ENCODE measurements at regions not wholly inside any gene's neighbourhood (a gene's known extent, or its start where the extent isn't known, plus 50 kb on each side); places are given as distances from the start of the nearest gene placed in this dataset.

- Mint-ChIP-seq H3K27me3 (ENCODE audit: insufficient read depth) (no peaks in the 10 kb centered on the region), H3K36me3 (ENCODE audit: low read depth) (peaks cover 7% of the 10 kb centered on the region; the same call in 1 of the 2 replicates), H3K27ac (no peak overlapping the region), H3K4me1 (ENCODE audit: low read depth) (peaks cover 8% of the 10 kb centered on the region; the same call in 1 of the 2 replicates), H3K4me3 (no peak overlapping the region), H3K9me3 (no peaks in the 10 kb centered on the region)
- TF ChIP-seq, protein P1, sequence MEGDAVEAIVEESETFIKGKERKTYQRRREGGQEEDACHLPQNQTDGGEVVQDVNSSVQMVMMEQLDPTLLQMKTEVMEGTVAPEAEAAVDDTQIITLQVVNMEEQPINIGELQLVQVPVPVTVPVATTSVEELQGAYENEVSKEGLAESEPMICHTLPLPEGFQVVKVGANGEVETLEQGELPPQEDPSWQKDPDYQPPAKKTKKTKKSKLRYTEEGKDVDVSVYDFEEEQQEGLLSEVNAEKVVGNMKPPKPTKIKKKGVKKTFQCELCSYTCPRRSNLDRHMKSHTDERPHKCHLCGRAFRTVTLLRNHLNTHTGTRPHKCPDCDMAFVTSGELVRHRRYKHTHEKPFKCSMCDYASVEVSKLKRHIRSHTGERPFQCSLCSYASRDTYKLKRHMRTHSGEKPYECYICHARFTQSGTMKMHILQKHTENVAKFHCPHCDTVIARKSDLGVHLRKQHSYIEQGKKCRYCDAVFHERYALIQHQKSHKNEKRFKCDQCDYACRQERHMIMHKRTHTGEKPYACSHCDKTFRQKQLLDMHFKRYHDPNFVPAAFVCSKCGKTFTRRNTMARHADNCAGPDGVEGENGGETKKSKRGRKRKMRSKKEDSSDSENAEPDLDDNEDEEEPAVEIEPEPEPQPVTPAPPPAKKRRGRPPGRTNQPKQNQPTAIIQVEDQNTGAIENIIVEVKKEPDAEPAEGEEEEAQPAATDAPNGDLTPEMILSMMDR (IDR thresholded peaks at IDR 0.05): no peak
- no peak for DNase-seq
These were observed 50.5 kb downstream of the PALM2AKAP2 start for GRCh38 chr9:109830545-109830944.

DNA sequence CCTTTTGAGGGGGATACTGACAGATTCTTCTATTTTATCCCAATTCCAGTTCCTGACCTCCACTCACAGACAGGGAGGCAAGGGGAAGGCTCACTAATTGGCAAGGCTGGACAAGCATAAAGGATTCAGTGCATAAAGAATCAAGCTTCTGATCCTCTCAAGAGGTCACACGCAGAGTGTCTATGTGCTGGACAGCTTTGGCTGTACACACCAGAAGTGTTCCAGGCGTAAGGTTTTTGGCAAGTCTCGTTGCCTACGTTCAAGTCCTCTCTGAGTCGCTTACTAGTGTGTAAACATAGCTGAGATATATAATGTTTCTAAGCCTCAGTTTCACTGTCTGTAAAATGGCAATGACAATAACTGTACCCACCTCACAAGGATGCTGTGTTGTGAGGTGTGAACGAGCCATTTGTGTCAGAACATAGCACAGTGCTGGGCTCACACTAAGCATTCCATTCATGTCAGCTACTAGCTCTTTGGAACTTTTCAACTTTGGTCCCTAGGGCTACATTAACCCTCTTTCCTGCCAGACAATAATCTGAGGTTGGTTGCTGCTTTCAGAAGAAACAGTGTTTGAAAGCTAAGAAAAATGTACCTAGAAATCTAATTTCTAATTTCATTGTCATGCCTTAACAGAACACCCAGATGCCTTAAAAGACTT is 52.1 kb downstream of the PALM2AKAP2 start:
- peaks cover 12% of the 10 kb centered on the region for H3K36me3 Mint-ChIP-seq (ENCODE audit: low read depth)
- no peak for DNase-seq
- H3K4me3 Mint-ChIP-seq: no peak overlapping the region
- H3K4me1 Mint-ChIP-seq (ENCODE audit: low read depth): peaks cover 8% of the 10 kb centered on the region; the same call in 1 of the 2 replicates
- no peaks in the 10 kb centered on the region for H3K9me3 Mint-ChIP-seq
- TF ChIP-seq, protein P1 (IDR thresholded peaks at IDR 0.05): no peak
- H3K27me3 Mint-ChIP-seq (ENCODE audit: insufficient read depth): no peaks in the 10 kb centered on the region; the same call in 1 of the 2 replicates
- no peak overlapping the region for H3K27ac Mint-ChIP-seq

- H3K27me3 Mint-ChIP-seq (ENCODE audit: insufficient read depth): no peaks in the 10 kb centered on the region; the same call in 1 of the 2 replicates
These were observed 54.9 kb downstream of the PALM2AKAP2 start for GRCh38 chr9:109834855-109835254.

GRCh38 chr9:109843641-109844040 is 63.6 kb downstream of the PALM2AKAP2 start:
- no peaks in the 10 kb centered on the region for H3K4me1 Mint-ChIP-seq (ENCODE audit: low read depth)
- H3K27me3 Mint-ChIP-seq (ENCODE audit: insufficient read depth): no peaks in the 10 kb centered on the region; the same call in 1 of the 2 replicates
- H3K27ac Mint-ChIP-seq: no peak overlapping the region
- no peak overlapping the region for H3K4me3 Mint-ChIP-seq
- no peaks in the 10 kb centered on the region for H3K9me3 Mint-ChIP-seq
- DNase-seq: no peak
- no peaks in the 10 kb centered on the region for H3K36me3 Mint-ChIP-seq (ENCODE audit: low read depth)
- TF ChIP-seq, protein P1 (IDR thresholded peaks at IDR 0.05): no peak

More at GRCh38 chr9:109834855-109835254, 54.9 kb downstream of the PALM2AKAP2 start:
- Mint-ChIP-seq H3K4me3 (no peak overlapping the region), H3K27ac (no peak overlapping the region), H3K9me3 (no peaks in the 10 kb centered on the region), H3K36me3 (ENCODE audit: low read depth) (peaks cover 12% of the 10 kb centered on the region), H3K4me1 (ENCODE audit: low read depth) (no peaks in the 10 kb centered on the region)
- no peak for DNase-seq
- TF ChIP-seq, protein P1 (IDR thresholded peaks at IDR 0.05): no peak

DNA sequence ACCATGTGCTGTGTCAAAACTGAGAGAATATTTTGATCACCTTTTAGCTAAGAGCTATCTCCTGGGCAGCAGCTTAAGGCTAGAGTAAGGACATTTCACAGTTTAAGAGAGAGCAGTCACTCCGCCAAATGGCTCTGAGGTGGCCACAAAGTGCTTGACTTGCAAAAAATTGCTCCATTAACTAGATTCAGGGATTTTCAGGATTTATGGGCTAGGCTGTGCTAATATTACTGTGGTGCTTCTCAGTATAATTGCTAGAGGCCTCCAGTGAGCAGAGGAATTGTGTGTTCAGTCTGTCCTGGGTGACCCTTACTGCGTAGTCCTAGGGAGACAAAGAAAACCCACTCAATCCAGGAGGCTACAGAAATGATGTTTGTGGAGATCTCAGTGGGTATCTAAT is 65.2 kb downstream of the PALM2AKAP2 start:
- Mint-ChIP-seq H3K4me3 (no peak overlapping the region), H3K36me3 (ENCODE audit: low read depth) (no peaks in the 10 kb centered on the region), H3K27ac (no peak overlapping the region), H3K27me3 (ENCODE audit: insufficient read depth) (no peaks in the 10 kb centered on the region; the same call in 1 of the 2 replicates), H3K4me1 (ENCODE audit: low read depth) (no peaks in the 10 kb centered on the region), H3K9me3 (no peaks in the 10 kb centered on the region)
- DNase-seq: no peak
- TF ChIP-seq, protein P1 (IDR thresholded peaks at IDR 0.05): no peak

Measured in HFFc6 (cell line).